ENCODE measurements at regions not wholly inside any gene's neighbourhood (a gene's known extent, or its start where the extent isn't known, plus 50 kb on each side); places are given as distances from the start of the nearest gene placed in this dataset.

- no peak for DNase-seq (ENCODE audit: low read depth in 2 of 2)
These were observed 313.8 kb upstream of the HS6ST1 start for GRCh38 chr2:128632501-128632800.

DNA sequence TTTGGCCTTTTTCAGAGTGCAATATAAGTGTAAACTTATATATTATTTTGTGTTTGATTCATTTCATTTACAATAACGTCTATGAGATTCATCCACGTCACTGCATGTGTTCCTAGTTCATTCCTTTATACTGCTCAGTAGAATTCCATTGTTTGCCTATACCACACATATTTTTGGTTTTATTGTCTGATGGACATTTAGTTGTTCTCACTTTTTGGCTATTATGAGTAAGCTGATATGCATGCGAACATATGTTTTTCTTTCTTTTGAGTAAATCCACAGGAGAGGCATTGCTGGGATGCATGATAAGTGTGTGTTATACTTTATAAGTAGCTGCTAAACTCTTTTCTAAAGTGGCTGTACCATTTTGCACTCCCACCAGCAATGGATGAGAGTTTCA is 314.8 kb upstream of the HS6ST1 start:
- DNase-seq (ENCODE audit: low read depth in 2 of 2) = no peak

DNA sequence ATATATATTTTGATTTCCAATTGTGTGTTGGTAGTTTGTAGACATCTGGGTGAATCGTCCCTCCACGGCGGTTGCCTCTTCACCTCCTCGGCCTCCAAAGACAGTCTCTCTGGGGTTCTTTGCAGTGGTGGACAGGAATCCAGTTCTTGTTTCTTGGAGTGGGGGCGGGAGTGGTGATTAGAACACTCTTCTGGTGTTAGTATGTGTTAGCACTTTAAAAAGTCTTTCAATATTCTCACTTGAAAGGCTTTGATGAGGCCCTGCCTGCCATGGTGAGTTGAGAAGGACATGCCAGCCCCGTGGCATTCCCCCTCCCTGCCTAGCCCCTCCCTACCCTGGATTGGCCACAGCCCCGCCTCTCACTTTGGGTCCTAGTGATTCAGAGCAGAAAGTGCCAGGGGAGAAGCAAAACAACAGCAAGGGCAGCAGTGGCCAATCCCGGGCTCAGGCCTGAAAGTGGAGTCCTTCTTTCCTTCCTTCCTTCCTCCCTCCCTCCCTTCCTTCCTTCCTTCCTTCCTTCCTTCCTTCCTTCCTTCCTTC is 316.8 kb upstream of the HS6ST1 start:
- DNase-seq (ENCODE audit: low read depth in 2 of 2) = no peak

GRCh38 chr2:128636802-128637147 is 318.1 kb upstream of the HS6ST1 start:
- DNase-seq (ENCODE audit: low read depth in 2 of 2) = no peak

GRCh38 chr2:128637481-128638155 is 318.9 kb upstream of the HS6ST1 start:
- DNase-seq (ENCODE audit: low read depth in 2 of 2) = no peak

DNA sequence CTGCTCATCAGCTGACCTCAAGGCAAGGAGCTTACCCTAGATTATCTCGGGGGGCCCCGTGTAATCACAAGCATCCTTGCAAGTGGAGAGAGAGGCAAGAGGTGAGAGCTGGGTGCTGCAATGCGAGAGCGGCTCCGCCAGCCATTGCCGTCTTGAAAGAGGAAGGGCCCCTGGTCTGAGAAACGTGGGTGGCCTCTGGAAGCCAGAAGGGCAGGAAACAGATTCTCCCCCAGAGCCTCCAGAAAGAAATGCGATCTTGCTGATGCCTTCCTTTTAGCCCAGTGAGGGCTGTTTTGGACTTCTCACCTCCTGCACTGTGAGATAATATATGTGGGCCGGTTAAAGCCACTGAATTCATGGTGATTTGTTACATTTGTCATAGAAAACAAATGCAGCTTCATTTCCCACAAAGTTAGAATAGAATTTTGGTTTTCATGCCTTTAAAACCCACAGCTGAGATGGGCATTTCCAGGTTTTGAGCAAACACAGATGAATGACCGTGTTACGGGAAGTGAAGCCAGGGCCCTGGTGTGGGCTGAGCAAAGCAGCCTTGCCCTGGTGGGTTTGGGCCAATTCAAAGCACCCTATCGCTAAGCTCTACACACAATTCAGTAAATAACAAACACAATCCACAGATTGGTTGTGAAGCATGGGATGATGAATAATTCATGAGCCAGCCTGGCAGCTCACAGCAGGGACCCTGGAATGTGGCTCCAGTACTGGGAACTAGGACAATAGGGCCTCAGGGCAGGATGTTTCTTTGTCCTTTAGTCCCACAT is 319.9 kb upstream of the HS6ST1 start:
- DNase-seq (ENCODE audit: low read depth in 2 of 2) = no peak

DNA sequence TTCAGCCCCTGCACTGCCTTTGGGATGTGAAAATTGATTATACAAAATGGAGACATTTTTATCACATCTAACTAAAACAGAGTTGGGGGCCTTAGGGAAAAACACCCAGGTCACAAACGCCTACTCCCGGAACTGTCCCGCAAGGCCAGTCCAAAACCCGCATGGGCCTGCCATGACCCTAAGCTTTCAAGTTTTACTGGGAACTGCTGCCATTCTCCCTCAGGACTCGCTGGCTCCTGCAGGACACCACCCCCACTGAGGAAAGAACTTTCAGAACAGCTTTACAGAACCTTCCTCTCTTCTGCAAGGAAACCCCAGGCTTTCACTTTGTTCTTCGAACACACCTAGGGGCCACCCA is 320.4 kb upstream of the HS6ST1 start:
- DNase-seq (ENCODE audit: low read depth in 2 of 2) = no peak

- DNase-seq (ENCODE audit: low read depth in 2 of 2) = no peak
These were observed 321.0 kb upstream of the HS6ST1 start for GRCh38 chr2:128639693-128640092.

DNA sequence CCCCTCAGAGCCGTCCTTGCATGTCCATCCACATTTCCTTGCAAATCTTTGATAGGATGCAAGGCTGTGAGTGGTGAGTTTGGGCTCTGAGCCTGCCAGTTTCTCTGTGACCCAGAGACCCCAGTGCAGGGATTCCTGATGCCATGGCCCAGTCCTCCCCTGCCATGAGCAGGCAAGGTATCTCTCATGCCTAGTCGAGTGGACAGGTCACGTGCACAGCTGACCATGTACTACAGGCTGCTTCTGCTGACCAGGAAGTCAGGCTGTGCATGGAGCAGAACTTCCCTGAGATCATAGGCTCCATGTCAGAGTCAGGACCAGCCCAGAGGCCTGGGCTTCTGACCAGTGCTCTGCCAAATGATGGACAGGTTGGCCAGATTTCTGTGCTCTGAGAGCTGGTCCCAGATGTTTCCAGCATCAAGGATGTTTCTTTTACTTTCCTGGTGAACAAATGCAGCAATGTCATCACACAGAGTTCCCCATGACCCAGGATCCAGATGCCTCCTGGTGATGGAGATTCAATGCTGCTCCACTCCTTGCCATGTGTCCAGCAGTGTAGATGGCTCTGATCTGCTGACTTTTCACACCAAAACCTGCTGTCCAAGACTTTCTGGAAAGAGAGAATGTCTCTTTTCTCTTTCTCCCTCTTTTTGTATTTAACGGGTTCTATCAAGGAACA is 321.6 kb upstream of the HS6ST1 start:
- DNase-seq (ENCODE audit: low read depth in 2 of 2) = no peak

- no peak for DNase-seq (ENCODE audit: low read depth in 2 of 2)
These were observed 322.2 kb upstream of the HS6ST1 start for GRCh38 chr2:128640845-128641360.

DNA sequence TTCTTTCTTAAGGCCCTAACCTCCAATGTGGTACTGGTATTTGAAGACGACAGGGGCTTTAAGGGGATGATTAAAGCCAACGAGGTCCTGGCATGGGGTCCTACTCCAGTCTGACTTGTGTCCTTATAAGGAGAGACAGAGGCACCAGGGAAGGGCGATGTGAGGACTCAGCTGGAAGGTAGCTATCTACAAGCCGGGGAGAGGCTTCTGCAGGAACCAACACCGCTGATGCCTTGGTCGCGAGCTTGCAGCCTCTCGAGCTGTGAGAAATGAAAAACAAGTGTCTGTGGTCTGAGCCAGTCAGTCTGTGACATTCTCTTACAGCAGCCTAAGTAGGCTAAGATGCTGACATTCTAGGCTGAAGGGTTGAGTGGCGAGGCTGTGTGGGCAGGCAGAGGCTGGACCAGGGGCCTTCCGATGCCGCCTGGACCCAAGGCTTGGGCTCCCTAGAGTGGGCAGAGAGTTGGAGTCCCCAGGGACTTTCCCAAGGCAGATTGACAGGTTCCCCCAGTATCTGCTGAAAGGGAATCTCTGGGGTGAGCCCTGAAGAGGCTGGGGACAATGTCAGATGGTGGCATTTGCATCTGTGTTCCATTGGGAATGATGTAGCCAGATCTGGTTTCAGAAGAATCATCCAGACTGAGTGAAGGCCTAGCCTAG is 322.9 kb upstream of the HS6ST1 start:
- DNase-seq (ENCODE audit: low read depth in 2 of 2) = no peak

DNA sequence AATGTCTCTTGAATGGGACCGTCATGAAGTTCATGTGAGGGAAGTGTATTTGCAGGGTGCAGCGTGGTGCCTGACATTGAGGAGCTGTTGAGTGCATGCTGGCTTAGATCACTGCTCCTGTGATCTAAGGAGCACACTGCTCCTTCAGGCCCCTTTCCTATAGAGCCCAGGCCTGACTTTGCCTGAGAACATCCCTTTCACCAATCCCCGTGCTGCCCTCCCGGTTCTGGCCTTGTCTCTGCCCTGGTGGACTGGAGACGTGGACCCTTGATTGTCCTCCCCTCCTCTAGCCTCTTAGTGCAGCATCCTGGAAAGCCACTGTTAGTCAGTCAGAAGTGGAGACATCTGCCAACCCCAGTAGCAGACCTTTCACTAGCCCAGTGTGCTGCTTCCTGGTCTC is 323.6 kb upstream of the HS6ST1 start:
- no peak for DNase-seq (ENCODE audit: low read depth in 2 of 2)

- no peak for DNase-seq (ENCODE audit: low read depth in 2 of 2)
These were observed 324.2 kb upstream of the HS6ST1 start for GRCh38 chr2:128642821-128643220.

DNA sequence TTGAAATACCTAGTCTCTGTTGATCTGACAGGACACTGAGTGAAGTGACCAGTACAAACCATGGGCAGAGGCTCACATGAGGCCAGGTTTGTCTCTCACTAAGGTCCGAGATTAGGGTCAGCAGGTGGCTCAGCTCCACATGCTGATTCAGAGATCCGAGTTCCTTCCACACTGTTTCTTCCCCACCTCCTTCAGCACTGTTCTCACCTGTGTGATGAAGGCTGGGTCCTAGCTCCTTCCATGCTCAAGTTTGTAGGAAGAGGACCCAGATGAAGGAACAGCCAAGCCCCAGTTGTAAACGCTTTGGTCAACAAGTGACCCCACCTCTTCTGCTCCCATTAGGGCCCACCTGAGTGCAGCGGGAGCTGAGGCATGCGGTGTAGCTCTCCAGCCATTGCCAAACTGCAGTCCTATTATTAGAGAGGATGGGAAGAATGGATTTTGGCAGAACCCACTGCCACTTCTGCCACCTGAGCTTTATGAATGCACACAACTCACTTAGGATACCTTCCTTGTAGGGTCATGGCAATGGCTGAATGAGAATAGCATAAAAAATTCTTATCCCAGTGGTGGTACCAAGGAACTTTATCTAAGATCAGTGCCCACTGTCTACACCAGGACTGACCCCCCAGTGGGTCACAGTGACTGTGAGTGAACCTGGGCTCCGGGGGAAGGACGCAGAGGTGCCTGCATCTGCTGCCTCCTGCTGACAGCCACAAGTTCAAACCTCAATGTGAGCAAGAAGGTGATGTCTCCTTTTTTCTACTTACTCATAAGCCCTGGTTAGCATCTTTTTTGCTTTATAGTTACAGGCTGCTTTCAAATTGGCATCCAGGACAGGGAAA is 324.8 kb upstream of the HS6ST1 start:
- DNase-seq (ENCODE audit: low read depth in 2 of 2) = no peak

- no peak for DNase-seq (ENCODE audit: low read depth in 2 of 2)
These were observed 325.5 kb upstream of the HS6ST1 start for GRCh38 chr2:128644156-128644555.

GRCh38 chr2:128644718-128645256 is 326.1 kb upstream of the HS6ST1 start:
- DNase-seq (ENCODE audit: low read depth in 2 of 2) = no peak

DNA sequence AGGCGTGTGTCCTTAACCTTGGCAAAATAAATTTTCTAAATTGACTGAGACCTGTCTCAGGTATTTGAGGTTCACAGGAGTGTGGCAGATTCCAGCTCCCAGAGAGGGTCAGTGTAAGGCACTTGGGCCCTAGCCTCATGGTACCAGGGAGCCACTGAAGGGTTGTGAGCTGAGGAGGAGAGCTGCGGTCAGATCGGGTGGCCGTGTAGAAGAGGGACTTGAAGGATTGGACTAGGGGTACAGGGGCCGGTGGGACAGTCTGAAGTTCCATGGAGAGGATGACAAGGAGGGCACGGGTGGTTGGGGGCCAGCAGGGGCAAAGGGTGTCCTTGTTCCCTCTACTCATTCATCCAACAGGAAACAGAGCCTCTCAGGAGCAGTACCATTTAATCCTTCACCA is 327.0 kb upstream of the HS6ST1 start:
- DNase-seq (ENCODE audit: low read depth in 2 of 2) = no peak

- DNase-seq (ENCODE audit: low read depth in 2 of 2) = no peak
These were observed 327.4 kb upstream of the HS6ST1 start for GRCh38 chr2:128646091-128646490.

- DNase-seq (ENCODE audit: low read depth in 2 of 2) = no peak
These were observed 328.0 kb upstream of the HS6ST1 start for GRCh38 chr2:128646691-128647090.

- DNase-seq (ENCODE audit: low read depth in 2 of 2) = no peak
These were observed 332.3 kb upstream of the HS6ST1 start for GRCh38 chr2:128651000-128651399.

- DNase-seq (ENCODE audit: low read depth in 2 of 2) = no peak
These were observed 335.7 kb upstream of the HS6ST1 start for GRCh38 chr2:128654408-128654807.
